ENCODE measurements at regions not wholly inside any gene's neighbourhood (a gene's known extent, or its start where the extent isn't known, plus 50 kb on each side); places are given as distances from the start of the nearest gene placed in this dataset.
"Not testable (repeated sequence)": the region's sequence is repeated elsewhere in the genome, so short reads cannot be mapped to it uniquely, and the experiment has no call there.

- 52% methylated on average over 4 of the region's 4 CpGs for WGBS
- Histone ChIP-seq H3K36me3 (ENCODE audit: insufficient read depth) (no peaks in the 10 kb centered on the region), H3K4me1 (ENCODE audit: insufficient read depth) (no peaks in the 10 kb centered on the region), H3K4me3 (ENCODE audit: low read depth, low read length) (no peak overlapping the region), H3K27ac (ENCODE audit: low read depth) (no peak overlapping the region)
- no peak for DNase-seq (ENCODE audit: extremely low spot score)
These were observed 368.0 kb upstream of the AGA start for GRCh38 chr4:177810220-177810619.

DNA sequence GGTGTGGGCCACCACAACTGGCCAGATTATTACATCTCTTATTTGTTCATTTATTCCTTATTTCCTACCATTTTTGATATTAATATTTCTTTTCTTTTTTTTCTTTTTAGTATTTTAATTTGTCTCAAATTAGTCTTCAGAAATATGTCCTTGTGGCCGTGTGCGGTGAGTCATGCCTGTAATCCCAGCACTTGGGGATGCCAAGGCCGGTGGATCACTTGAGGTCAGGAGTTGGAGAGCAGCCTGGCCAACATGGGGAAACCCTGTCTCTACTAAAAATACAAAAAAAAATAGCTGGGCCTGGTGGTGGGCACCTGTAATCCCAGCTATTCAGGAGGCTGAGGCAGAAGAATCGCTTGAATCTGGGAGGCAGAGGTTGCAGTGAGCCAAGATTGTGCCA is 376.2 kb upstream of the AGA start:
- H3K36me3 ChIP-seq (ENCODE audit: insufficient read depth); DNase-seq (ENCODE audit: extremely low spot score); H3K4me1 ChIP-seq (ENCODE audit: insufficient read depth); H3K4me3 ChIP-seq (ENCODE audit: low read depth, low read length); H3K27ac ChIP-seq (ENCODE audit: low read depth): not testable (repeated sequence)
- WGBS: 86% methylated on average over 4 of the region's 4 CpGs

GRCh38 chr4:177826973-177827372 is 384.7 kb upstream of the AGA start:
- no peaks in the 10 kb centered on the region for H3K4me1 ChIP-seq (ENCODE audit: insufficient read depth)
- 46% methylated on average over 1 of the region's 1 CpG for WGBS
- no peak overlapping the region for H3K27ac ChIP-seq (ENCODE audit: low read depth)
- no peaks in the 10 kb centered on the region for H3K36me3 ChIP-seq (ENCODE audit: insufficient read depth)
- no peak for DNase-seq (ENCODE audit: extremely low spot score)
- no peak overlapping the region for H3K4me3 ChIP-seq (ENCODE audit: low read depth, low read length)

- DNase-seq (ENCODE audit: extremely low spot score): no peak
- Histone ChIP-seq H3K27ac (ENCODE audit: low read depth) (no peak overlapping the region), H3K4me1 (ENCODE audit: insufficient read depth) (no peaks in the 10 kb centered on the region), H3K4me3 (ENCODE audit: low read depth, low read length) (no peak overlapping the region), H3K36me3 (ENCODE audit: insufficient read depth) (no peaks in the 10 kb centered on the region)
- WGBS: 50% methylated on average over 1 of the region's 1 CpG
These were observed 399.0 kb upstream of the AGA start for GRCh38 chr4:177841258-177841657.

DNA sequence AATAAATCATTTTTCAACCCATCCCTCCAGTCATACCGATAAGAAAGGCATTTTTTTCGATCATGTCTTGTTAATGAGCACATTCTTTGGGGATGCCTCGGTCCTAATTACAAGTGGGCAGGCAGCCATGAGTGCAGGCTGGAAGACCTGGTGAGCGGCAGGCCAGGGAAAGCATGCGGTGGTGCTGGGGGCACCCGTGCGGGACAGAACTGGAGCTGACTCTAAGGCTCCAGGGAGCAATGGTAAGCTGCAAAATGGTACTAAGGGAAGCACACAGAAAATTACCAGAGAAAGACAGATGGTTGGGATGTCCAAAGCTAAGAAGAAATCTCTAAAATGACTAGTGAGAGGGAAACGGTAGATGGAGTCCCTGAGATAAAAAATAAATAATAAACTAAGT is 411.0 kb upstream of the AGA start:
- Histone ChIP-seq H3K4me1 (ENCODE audit: insufficient read depth) (no peaks in the 10 kb centered on the region), H3K4me3 (ENCODE audit: low read depth, low read length) (no peak overlapping the region), H3K27ac (ENCODE audit: low read depth) (no peak overlapping the region), H3K36me3 (ENCODE audit: insufficient read depth) (no peaks in the 10 kb centered on the region)
- WGBS: 91% methylated on average over 8 of the region's 8 CpGs
- DNase-seq (ENCODE audit: extremely low spot score): no peak

GRCh38 chr4:177855507-177856197 is 413.4 kb upstream of the AGA start:
- DNase-seq (ENCODE audit: extremely low spot score): no peak
- Histone ChIP-seq H3K27ac (ENCODE audit: low read depth) (no peak overlapping the region), H3K4me3 (ENCODE audit: low read depth, low read length) (no peak overlapping the region), H3K36me3 (ENCODE audit: insufficient read depth) (no peaks in the 10 kb centered on the region), H3K4me1 (ENCODE audit: insufficient read depth) (no peaks in the 10 kb centered on the region)
- 49% methylated on average over 5 of the region's 5 CpGs for WGBS

DNA sequence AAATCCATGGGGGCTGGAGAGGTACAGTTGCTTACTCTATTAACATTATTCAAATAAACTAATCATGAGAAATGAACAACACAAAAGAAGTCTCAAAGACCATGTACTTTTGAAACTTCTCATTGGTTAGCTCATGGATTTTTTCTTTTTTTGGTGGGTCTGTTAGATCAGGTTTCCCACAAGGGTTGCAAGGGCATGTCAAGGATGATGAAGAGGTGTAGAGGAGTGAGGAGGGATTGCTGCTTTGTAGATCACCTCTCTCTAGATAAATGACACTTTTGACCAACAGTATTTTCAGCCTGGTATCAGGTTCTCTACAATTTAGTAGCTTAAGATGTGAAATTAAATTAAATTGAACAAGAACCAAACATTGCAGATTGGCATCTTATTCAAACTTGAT is 417.9 kb upstream of the AGA start:
- Histone ChIP-seq H3K4me1 (ENCODE audit: insufficient read depth) (no peaks in the 10 kb centered on the region), H3K36me3 (ENCODE audit: insufficient read depth) (no peaks in the 10 kb centered on the region), H3K4me3 (ENCODE audit: low read depth, low read length) (no peak overlapping the region), H3K27ac (ENCODE audit: low read depth) (no peak overlapping the region)
- no peak for DNase-seq (ENCODE audit: extremely low spot score)

DNA sequence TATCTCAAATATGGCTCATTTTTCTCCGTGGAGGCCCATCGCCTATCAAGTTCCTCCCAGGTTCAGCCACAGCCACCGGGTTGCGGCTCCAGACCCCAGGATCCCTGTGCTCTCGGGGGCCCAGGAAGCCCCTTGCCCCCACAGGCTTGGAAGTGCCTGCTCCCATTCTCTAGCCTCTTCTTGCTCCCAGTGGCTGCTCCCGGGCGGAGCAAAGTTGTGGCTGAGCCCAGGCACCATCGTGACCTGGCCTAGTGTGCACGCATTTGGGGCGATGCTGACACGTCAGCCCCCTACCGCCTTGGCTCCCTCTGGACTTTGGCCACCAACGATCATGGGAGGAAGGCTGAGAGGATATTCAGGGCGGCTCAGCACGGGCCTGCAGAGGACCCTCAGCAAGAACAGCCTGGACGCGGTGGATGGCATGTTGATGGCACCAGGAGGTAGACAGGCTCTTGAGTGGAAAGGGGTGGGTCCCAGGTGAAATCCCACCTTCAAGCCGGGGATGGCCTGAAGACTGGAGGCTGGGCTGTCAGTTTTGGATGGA is 419.4 kb upstream of the AGA start:
- no peak for DNase-seq (ENCODE audit: extremely low spot score)
- H3K4me3 ChIP-seq (ENCODE audit: low read depth, low read length): no peak overlapping the region
- no peaks in the 10 kb centered on the region for H3K4me1 ChIP-seq (ENCODE audit: insufficient read depth)
- no peak overlapping the region for H3K27ac ChIP-seq (ENCODE audit: low read depth)
- 96% methylated on average over 18 of the region's 18 CpGs for WGBS
- H3K36me3 ChIP-seq (ENCODE audit: insufficient read depth): no peaks in the 10 kb centered on the region

DNA sequence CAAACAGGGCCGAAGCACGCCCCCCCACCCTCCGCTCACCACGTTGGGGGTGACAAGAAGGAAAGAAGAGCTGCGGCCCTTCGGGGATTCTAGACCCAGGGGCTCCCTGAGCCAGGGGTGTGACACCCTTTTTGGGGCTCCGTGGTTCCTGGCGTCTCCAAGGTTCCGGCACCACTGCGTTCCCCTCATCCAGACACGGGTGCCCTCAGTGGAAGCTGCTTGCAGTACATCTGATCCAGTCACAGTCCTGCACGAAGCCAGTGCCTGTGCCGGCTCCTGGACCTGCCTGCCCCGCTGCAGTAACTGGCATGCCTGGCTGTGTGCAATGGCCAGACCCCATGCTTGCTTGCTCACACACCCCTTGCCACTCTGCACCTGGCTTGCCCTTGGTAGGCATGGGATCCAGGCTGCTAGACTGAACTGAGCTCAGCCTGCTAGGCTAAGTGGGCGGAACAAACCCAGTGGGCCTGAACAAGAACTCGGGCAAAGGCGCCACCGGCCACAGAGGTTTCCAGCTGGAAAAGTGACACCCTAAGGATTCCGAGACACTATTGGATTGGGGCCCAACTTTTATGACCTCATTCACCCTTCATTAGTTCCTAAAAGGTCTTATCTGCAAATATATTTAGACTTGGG is 420.4 kb upstream of the AGA start:
- no peak overlapping the region for H3K27ac ChIP-seq (ENCODE audit: low read depth)
- H3K36me3 ChIP-seq (ENCODE audit: insufficient read depth): no peaks in the 10 kb centered on the region
- no peaks in the 10 kb centered on the region for H3K4me1 ChIP-seq (ENCODE audit: insufficient read depth)
- DNase-seq (ENCODE audit: extremely low spot score): no peak
- no peak overlapping the region for H3K4me3 ChIP-seq (ENCODE audit: low read depth, low read length)
- 80% methylated on average over 19 of the region's 19 CpGs for WGBS

DNA sequence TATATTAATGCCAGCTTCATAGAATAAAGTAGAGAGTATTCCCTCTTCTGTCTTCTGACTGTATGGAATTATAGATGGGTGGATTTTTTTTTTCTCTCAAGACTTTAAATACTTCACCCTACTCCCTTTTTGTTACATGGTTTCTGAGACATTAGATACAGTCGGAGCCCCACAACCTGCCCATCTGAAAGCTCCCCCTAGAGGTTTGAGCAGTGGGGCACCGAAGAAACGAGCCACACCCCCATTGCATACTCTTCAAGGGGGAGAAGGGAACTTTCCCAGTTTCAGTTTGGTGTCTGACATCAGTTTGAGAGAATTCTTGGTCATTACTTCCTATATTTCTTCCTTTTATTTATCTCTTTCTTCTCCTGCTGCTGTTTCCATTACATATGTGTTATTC is 437.6 kb upstream of the AGA start:
- WGBS: 60% methylated on average over 3 of the region's 3 CpGs
- Histone ChIP-seq H3K4me3 (ENCODE audit: low read depth, low read length) (no peak overlapping the region), H3K36me3 (ENCODE audit: insufficient read depth) (no peaks in the 10 kb centered on the region), H3K4me1 (ENCODE audit: insufficient read depth) (no peaks in the 10 kb centered on the region), H3K27ac (ENCODE audit: low read depth) (no peak overlapping the region)
- DNase-seq (ENCODE audit: extremely low spot score): no peak

DNA sequence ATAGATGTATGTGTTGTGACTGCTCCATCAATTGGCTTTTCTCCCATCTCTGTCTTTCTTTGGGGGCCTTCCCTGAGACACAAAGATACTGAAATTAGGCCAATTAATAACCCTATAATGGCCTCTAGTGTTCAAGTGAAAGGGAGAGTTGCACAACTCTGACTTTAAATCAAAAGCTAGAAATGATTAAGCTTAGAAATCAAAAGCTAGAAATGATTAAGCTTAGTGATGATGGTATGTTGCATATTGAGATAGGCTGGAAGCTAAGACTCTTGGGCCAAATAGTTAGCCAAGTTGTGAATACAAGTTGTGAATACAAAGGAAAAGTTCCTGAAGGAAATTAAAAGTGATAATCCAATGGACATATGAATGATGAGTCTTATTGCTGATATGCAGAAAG is 452.9 kb upstream of the AGA start:
- Histone ChIP-seq H3K4me3 (ENCODE audit: low read depth, low read length) (no peak overlapping the region), H3K4me1 (ENCODE audit: insufficient read depth) (no peaks in the 10 kb centered on the region), H3K27ac (ENCODE audit: low read depth) (no peak overlapping the region), H3K36me3 (ENCODE audit: insufficient read depth) (no peaks in the 10 kb centered on the region)
- DNase-seq (ENCODE audit: extremely low spot score): no peak

GRCh38 chr4:177901786-177902185 is 459.5 kb upstream of the AGA start:
- Histone ChIP-seq H3K36me3 (ENCODE audit: insufficient read depth) (no peaks in the 10 kb centered on the region), H3K4me3 (ENCODE audit: low read depth, low read length) (no peak overlapping the region), H3K27ac (ENCODE audit: low read depth) (no peak overlapping the region), H3K4me1 (ENCODE audit: insufficient read depth) (no peaks in the 10 kb centered on the region)
- DNase-seq (ENCODE audit: extremely low spot score): no peak

DNA sequence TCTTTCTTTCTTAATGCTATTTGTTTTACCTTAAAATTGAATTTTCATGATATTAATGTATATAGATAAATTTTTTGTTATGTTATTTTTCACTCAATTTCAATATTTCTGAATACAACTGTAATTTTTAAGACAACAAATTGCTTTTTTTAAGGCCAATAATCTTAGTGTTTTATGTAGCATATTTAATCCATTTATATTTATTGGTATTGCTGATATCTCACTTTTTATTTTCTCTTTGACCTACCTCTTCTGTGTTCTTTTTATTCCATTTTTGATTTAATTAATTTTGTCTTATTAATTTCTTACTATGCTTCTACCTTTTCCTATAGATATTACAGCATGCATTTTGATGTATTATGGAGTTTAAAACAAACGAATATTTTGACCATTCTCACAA is 460.1 kb upstream of the AGA start:
- Histone ChIP-seq H3K27ac (ENCODE audit: low read depth) (no peak overlapping the region), H3K36me3 (ENCODE audit: insufficient read depth) (no peaks in the 10 kb centered on the region), H3K4me1 (ENCODE audit: insufficient read depth) (no peaks in the 10 kb centered on the region), H3K4me3 (ENCODE audit: low read depth, low read length) (no peak overlapping the region)
- DNase-seq (ENCODE audit: extremely low spot score): no peak
- 89% methylated on average over 1 of the region's 1 CpG for WGBS

- Histone ChIP-seq H3K4me1 (ENCODE audit: insufficient read depth) (no peaks in the 10 kb centered on the region), H3K4me3 (ENCODE audit: low read depth, low read length) (no peak overlapping the region), H3K27ac (ENCODE audit: low read depth) (no peak overlapping the region), H3K36me3 (ENCODE audit: insufficient read depth) (no peaks in the 10 kb centered on the region)
- DNase-seq (ENCODE audit: extremely low spot score): no peak
- 38% methylated on average over 11 of the region's 11 CpGs for WGBS
These were observed 465.6 kb upstream of the AGA start for GRCh38 chr4:177907736-177908424.
